Thyroid gland (tissue), 4 donors: ENCODE measurements at regions not wholly inside any gene's neighbourhood (a gene's known extent, or its start where the extent isn't known, plus 50 kb on each side); places are given as distances from the start of the nearest gene placed in this dataset.

Experiments
- DNase-seq, 2 donors: peaks; one replicate each; pipeline ENCODE4 v3.0.0-alpha.2; 2019
- H3K27ac ChIP-seq, 3 donors: fragments of 200-600 bp; sonication (generic); 1 replicate in 2 of 3; 2 replicates in 1 of 3; pipeline ENCODE4 v1.5.1; 2016 to 2019; ENCODE audit warnings: mild to moderate bottlenecking in 1 of 3, moderate library complexity in 1 of 3
- H3K27me3 ChIP-seq: fragments of 200-600 bp; sonication (generic); one replicate; pipeline ENCODE4 v1.5.1; 2019
- H3K36me3 ChIP-seq, 2 donors: fragments of 200-600 bp; sonication (generic); one replicate each; pipeline ENCODE4 v1.5.1; 2016 to 2019
- H3K4me1 ChIP-seq, 2 donors: fragments of 200-600 bp; sonication (generic); one replicate each; pipeline ENCODE4 v1.5.1; 2017 to 2019
- H3K4me3 ChIP-seq, 3 donors: fragments of 200-600 bp; sonication (generic); replicated peaks in 1 of 3; 1 replicate in 2 of 3; 2 replicates in 1 of 3; pipeline ENCODE4 v1.5.1; 2016; ENCODE audit warnings: mild to moderate bottlenecking in 1 of 3
- H3K9me3 ChIP-seq: fragments of 200-600 bp; sonication (generic); one replicate; pipeline ENCODE4 v1.5.1; 2017
- CTCF ChIP-seq, 6 experiments: fragments of 200-600 bp in 3 of 6; fragments of 450-650 bp in 3 of 6; sonication (generic) in 3 of 6; IDR thresholded peaks; one replicate each; pipeline ENCODE4 v1.5.1; 2016 to 2019; ENCODE audit warnings: antibody characterized with exemption in 6 of 6, mild to moderate bottlenecking in 2 of 6, inconsistent platforms in 1 of 6, moderate library complexity in 1 of 6
- POLR2A ChIP-seq, 2 donors: fragments of 450-650 bp; IDR thresholded peaks; one replicate each; pipeline ENCODE4 v1.6.1; 2017; ENCODE audit warnings: antibody characterized with exemption in 2 of 2, mild to moderate bottlenecking in 2 of 2, moderate library complexity in 1 of 2
- WGBS, 2 donors: methylation state at CpG; one replicate each; pipeline ENCODE4 v1.1.5; 2017; 5-methylcytosine and 5-hydroxymethylcytosine counted together
- intact Hi-C: fragments of 100-400 bp; cut with DNase I; formaldehyde crosslinking; loops from one replicate; pipeline ENCODE4 v1.15.1; 2023

DNA sequence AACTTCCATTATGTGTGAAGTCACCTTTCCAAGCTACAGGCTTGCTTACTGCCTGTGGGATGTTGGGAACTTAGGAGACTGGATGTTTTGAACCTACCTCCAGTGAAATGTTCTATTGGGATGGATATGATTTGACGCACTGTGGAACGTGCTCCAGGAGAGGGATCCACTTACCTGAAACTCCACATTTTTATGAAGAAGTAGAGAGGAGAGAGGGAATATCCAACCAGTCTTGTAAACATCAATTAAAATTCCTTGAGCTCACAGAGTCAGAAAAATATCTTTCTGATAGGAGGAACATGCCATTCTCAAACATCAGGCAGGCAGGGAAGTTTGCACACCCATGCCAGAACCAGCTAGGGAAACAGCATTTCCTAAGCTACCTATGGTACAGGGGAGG lies 91.1 kb upstream of the MAOA start:
- H3K4me3 ChIP-seq, result no peak overlapping the region
- 64 to 79% methylated on average over 2 of the region's 2 CpGs for WGBS, 2 donors
- intact Hi-C loops, result loop anchor here (5.0 kb wide), 1 partner anchor 187 kb away; no protein-coding TSS in a partner anchor
- no peaks in the 10 kb centered on the region for H3K36me3 ChIP-seq
- H3K9me3 ChIP-seq, result no peaks in the 10 kb centered on the region
- TF ChIP-seq CTCF (IDR thresholded peaks at IDR 0.05), result peak in 4 of 6 experiments; percentile 25 to 50 (median 42)
- peak in 1 of 2 donors; percentile 32 for TF ChIP-seq POLR2A (IDR thresholded peaks at IDR 0.05)
- peak overlapping the region in 1 of 3 donors; percentile 43 for H3K27ac ChIP-seq
- no peaks in the 10 kb centered on the region for H3K27me3 ChIP-seq
- DNase-seq, result peak; percentile 8 to 23
- H3K4me1 ChIP-seq, result no peaks in the 10 kb centered on the region

- Histone ChIP-seq H3K27ac (no peak overlapping the region), H3K27me3 (no peaks in the 10 kb centered on the region), H3K4me3 (no peak overlapping the region), H3K9me3 (no peaks in the 10 kb centered on the region), H3K36me3 (no peaks in the 10 kb centered on the region), H3K4me1 (no peaks in the 10 kb centered on the region)
- intact Hi-C loops, result no loop called here
- TF ChIP-seq CTCF (IDR thresholded peaks at IDR 0.05), result no peak
- no peak for TF ChIP-seq POLR2A (IDR thresholded peaks at IDR 0.05)
- no peak for DNase-seq
Observed at GRCh38 chrX:43566170-43566569, 89.9 kb upstream of the MAOA start.

DNA sequence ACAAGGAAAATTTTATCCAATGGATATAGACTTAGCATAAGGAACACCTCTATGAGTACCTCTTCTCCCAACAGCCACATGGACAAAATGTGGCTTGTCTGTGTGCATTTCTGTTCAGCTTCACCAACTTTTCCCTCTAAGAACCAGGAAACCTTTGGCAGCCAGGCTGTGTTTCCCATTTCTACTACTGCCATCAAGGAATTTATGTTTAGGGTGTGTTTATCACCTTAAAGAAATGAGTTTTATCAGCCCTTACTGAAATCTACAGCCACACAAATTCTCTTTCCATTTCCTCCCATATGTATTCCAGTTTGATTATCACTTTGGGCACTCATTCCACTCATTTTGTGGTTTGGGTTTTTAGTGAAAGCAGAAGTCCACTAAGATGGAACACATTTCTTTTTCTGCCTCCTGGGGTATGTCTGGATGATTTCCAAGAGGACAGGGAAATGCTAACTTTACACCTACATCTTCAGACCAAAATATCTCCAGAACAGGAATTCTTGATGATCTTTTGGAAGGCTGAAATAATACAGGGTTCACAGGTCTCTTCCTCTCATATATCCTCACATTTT lies 82.6 kb upstream of the MAOA start:
- no peak overlapping the region for H3K27ac ChIP-seq
- H3K36me3 ChIP-seq, result no peaks in the 10 kb centered on the region
- H3K4me1 ChIP-seq, result no peaks in the 10 kb centered on the region
- DNase-seq, result no peak
- intact Hi-C loops, result no loop called here
- TF ChIP-seq CTCF (IDR thresholded peaks at IDR 0.05) (no peak), POLR2A (IDR thresholded peaks at IDR 0.05) (no peak)
- no peaks in the 10 kb centered on the region for H3K27me3 ChIP-seq
- no peak overlapping the region for H3K4me3 ChIP-seq
- H3K9me3 ChIP-seq, result no peaks in the 10 kb centered on the region

DNA sequence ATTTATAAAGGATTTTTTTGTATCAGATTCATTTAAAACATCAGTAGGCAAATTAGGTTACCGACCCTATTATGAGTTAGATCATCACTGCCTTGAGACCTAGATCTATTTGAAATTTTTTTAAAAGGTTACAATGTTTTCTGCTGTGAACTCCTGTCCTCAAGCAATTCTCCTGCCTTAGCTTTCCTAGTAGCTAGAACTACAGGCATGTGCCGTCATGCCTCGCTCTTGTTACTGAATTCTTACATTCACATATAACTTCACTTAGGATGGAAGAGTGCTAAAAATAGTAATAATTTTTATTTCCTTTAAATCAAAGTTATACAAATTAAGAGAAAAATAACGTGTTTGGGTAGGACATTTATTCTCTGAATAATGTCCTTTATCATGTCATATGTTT lies 75.5 kb upstream of the MAOA start:
- no peaks in the 10 kb centered on the region for H3K4me1 ChIP-seq
- intact Hi-C loops, result no loop called here
- TF ChIP-seq POLR2A (IDR thresholded peaks at IDR 0.05) (no peak), CTCF (IDR thresholded peaks at IDR 0.05) (no peak)
- no peaks in the 10 kb centered on the region for H3K36me3 ChIP-seq
- no peaks in the 10 kb centered on the region for H3K27me3 ChIP-seq
- no peaks in the 10 kb centered on the region for H3K9me3 ChIP-seq
- DNase-seq, result no peak
- H3K27ac ChIP-seq, result no peak overlapping the region
- no peak overlapping the region for H3K4me3 ChIP-seq
- 91 to 94% methylated on average over 4 of the region's 4 CpGs for WGBS, 2 donors

DNA sequence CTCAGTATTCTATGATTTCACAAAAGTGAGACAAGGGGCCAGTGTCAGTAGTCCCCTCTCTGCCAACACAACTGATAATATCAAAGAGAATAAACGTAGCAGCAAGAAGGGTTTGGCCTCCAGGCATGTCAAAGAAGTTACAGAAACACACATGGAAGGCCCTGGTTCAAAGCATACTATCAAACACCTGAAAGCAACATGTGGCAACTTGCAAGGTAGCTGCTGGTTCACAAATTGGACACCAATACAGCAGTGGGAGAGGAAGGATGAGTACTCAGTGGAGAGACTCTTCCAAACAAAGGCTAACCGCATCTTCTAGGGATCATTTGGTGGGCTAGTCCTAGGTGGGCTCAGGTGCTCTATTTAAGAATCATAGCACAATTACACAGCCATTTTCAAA lies 74.9 kb upstream of the MAOA start:
- TF ChIP-seq CTCF (IDR thresholded peaks at IDR 0.05) (no peak), POLR2A (IDR thresholded peaks at IDR 0.05) (no peak)
- Histone ChIP-seq H3K36me3 (no peaks in the 10 kb centered on the region), H3K4me3 (no peak overlapping the region), H3K27ac (no peak overlapping the region), H3K4me1 (no peaks in the 10 kb centered on the region), H3K9me3 (no peaks in the 10 kb centered on the region), H3K27me3 (no peaks in the 10 kb centered on the region)
- intact Hi-C loops, result no loop called here
- 56 to 82% methylated on average over 1 to 2 of the region's 2 CpGs for WGBS, 2 donors
- DNase-seq, result no peak
